ENCODE measurements at regions not wholly inside any gene's neighbourhood (a gene's known extent, or its start where the extent isn't known, plus 50 kb on each side); places are given as distances from the start of the nearest gene placed in this dataset.
"Not testable (repeated sequence)": the region's sequence is repeated elsewhere in the genome, so short reads cannot be mapped to it uniquely, and the experiment has no call there.

GRCh38 chr6:133051240-133051639 lies 189.9 kb upstream of the EYA4 start:
- no peak for DNase-seq (ENCODE audit: low spot score)

DNA sequence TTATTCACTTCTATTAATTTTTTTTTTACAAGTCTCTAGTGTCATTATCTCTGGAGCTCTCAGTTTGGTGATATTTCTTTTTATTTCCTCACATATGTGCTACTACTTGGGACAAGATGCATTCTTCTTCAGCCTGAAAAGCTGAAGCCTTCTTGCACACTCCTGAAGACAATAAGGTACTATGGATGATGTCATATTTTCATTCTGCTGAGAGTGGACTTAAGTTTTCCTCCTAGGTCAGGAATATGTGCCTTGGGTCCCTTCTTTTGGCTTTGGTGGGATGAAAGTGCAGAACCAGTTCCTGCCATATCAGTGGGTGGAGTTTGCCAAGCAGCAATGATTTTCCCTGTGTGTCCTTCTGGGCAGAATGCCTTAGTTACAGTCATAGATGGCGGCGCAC lies 188.7 kb upstream of the EYA4 start:
- no peak for DNase-seq (ENCODE audit: low spot score)

DNA sequence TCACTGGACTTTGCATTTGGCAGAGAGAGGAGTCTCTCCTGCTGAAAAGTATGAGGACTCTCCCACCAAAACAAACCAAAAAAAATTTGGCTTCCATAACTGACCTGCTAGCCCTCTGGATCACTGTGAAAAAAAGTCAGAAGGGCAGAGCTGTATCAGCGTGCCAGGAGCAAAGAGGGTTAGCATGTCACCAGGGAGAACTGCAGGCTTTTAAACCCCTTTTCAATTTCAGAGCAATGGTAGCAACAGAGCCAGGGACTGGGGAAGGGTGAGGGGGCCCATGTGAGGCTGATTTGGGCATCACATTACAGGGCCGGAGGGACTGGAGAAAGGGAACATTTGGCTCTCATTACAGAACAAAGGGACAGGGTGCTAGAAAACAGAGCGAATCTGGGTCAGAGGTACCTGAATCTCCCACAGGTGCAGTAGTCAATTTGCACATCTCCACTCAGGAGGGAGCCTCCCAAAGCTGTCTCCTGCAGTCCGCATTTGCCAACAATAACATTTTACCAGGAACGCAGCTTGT lies 185.7 kb upstream of the EYA4 start:
- no peak for DNase-seq (ENCODE audit: low spot score)

DNA sequence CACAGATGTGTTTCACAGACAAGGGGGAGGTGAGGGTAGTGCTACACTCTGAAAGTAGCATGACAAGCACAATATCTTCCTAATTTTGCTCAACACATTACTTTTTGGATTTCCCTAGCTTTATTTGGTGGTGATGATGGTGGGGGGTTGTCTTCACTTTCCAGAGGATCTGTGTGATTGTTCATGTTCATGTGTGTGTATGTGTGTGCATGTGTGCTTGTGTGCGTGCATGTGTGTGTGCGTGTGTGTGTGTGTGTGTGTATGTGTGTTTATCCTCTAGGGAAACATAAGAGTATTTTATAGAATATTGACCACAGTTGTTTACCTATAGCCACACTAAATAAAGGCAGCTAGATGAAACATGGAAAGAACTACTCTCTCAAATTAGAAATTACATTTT lies 183.8 kb upstream of the EYA4 start:
- DNase-seq (ENCODE audit: low spot score), result no peak

DNA sequence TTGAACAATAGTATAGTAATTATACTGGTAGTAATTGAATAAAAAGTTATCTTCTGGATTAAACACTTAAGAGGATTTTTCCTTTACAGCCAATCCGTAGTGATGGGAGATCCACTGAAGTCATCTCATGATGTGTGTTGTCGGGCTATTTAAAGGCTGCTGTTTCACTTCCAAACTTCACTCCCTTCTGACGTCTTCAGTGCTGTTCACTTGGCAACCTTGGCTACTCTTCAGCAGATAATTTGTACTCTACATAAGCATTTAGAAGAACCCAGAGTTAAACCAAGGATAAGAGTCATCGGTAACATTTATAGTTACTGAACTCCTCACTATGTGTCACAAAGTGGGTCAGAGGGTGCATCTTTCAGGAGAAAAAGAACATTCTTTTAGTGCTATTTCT lies 179.1 kb upstream of the EYA4 start:
- no peak for DNase-seq (ENCODE audit: low spot score)

DNA sequence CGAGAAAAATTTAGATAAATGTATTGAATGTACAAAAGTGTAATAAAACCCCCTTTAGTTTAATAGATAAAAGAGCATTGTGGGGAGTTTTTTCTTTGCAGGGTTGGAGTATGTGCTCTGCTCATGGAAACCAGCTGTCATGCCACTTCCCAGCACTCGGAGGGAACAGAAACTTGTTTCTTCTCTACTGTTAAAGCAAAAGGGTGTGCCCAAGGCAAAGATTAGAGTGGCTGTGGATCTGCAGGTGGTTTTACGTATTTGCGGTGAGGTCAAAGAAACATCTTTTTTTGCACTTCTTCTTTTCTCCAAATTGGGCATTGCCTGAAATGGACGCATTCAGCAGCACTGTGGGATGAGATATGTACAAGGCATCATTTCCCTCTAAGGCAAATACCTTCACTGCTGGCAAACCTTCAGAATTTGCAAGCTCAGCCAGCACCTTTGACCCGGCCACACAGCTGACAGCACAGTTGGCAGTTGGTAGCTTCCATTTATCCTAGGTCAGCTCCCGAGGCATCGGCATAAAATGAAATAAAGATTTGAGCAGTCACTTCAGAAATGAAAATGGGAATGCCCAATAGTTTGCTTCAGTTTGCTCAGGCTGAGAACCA lies 178.4 kb upstream of the EYA4 start:
- no peak for DNase-seq (ENCODE audit: low spot score)

DNA sequence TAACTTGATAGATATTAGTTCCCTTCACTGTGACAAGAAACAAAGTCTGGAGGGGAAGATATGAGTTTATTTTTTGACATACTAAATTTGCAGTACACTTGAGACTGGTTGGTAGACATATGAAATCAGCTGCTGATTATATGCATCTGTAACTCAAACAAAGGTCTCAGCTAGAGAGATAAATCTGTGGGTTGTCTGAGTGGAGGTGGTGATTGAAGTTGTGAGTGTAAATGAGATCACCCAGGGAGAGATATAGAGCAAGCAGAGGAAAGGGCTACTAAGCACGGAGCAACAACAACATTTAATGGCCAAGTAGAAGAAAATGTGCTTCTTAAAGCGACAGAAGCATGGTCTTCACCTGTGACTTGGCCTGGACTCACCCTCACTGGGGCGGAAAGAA lies 173.2 kb upstream of the EYA4 start:
- DNase-seq (ENCODE audit: low spot score), result no peak

DNA sequence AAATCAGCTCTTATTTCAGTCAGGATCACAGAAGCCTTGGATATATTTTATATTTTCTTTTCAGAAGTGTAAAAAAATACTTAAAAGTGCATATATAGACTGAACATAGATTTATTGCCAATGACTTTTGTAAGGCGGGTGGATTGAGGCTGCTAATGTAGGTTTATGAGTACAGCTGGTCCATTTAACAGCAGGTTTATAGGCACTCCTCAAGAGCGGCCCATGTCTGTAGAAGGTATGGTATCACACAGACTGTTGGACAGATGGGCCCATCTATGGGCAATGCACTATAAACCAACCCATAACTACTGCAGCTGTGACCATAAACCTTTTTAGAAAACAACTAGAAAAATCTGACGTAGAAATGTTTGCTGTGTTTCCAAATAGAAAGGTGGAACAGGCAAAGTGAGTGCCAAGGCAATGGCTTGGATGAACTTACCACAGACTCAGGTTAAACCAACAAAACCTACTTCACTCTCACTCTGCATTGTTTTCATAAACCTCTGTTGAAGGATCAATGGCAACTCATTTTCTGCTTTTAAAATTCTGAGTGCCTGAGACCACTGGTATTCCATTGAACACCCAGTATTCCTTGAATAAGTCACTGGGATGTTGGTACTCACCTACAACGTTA lies 170.6 kb upstream of the EYA4 start:
- DNase-seq (ENCODE audit: low spot score), result no peak

DNA sequence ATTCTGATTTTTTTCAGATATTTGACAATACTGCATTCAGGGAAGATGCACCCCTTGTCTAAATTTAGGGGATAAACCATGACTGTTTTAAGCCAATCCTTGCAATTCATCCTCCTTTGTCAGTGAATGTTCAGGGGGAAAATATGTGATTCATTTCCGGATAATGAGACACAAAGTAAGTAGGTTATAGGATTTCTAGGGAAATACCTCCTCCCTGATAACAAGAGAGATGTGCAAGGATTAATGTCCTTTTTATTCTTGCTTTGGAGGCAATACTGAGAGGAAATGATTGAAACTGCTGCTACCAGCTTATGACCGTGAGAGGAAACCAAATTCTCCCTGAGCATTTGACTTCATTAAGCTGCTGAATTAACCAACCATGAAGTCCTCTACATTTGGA lies 161.3 kb upstream of the EYA4 start:
- DNase-seq (ENCODE audit: low spot score), result no peak

DNA sequence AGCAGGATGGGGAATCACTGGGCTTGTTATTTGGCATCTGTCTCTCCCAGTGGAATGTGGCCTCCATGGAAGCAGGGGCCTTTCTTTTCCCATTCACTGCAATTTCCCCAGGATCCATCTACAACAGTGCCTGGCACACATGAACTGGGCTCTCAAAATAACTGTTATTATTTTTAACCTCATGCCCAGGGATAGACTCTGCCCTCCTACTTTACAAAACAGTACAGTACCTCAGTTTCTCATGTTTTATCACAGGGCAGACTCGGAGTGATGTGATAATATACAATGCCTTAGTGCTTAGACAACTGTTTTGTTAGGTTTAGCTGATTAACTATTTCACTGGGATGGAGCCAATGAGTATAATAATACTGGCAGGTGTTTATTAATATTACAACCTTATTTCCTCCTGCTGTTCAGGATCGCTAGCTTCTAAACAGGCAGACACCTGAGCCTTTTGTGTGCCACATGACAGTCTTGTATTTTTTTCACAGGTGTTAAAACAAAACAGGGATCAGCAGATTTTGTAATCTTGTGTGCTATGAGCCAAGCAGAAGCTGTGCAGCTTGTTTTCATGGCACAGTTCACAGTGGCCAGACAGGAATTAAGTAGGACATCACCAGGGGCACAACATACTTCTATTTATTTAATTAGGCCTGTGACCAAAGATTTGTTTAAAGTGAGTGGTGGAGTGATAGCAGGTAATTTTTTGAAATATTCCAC lies 157.7 kb upstream of the EYA4 start:
- no peak for DNase-seq (ENCODE audit: low spot score)

DNA sequence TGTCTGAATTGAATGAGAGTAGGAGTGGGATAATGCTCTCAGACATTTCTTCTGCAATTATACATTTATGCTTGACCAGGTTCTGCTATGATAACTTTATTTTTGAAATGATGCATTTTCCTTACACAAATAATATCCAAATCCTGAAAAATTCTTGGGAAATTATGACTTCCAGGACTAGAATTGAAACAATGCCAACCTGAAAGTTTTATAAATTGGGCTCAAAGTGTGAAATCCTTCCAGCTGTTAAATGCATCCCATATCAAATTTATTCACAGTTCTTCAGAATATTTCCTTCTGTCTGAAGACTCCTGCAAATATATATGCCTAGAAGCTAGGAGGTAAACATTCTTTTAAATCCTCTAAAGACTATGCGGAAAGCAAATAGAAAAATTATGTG lies 155.7 kb upstream of the EYA4 start:
- no peak for DNase-seq (ENCODE audit: low spot score)

DNA sequence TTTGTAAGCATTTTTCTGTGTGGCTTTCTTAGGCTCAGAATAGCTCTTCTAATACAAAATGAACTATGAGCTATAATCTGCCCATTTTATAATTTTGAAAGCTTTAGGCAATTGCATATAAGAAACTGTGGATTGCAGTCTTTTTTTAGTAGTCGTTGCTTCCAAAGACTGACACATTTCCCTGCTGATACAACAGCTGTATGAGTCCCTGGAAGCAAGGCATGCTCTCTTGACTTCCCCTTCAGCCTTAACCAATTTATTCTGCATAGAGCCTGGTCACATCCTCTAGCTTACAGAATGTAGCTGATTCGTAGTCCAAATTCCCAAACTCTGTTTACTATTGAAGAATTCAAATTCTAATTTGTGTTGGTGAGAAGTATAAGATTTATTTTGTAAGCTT lies 155.3 kb upstream of the EYA4 start:
- DNase-seq (ENCODE audit: low spot score), result no peak

- DNase-seq (ENCODE audit: low spot score), result no peak
Observed at GRCh38 chr6:133088931-133089695, 152.0 kb upstream of the EYA4 start.

DNA sequence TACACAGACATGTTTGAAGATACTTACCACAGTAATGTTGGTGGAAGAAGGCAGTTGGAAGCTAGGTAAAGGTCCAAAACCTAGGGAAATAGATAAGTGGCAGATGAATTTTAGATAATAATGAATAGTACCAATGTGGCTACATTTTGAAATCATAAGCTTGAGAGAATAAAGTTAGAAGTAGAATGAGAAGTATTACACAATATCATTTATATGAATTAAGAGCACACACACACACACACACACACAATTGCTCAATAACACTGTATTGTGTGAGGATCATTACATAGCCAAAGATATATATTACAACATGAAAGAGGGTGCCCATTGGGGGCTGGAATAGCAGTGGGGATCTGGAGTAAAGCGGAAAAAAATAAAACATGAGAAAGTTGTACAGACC lies 149.0 kb upstream of the EYA4 start:
- no peak for DNase-seq (ENCODE audit: low spot score)

- DNase-seq (ENCODE audit: low spot score), result no peak
Observed at GRCh38 chr6:133092771-133093170, 148.4 kb upstream of the EYA4 start.

- not testable (repeated sequence) for DNase-seq (ENCODE audit: low spot score)
Observed at GRCh38 chr6:133093211-133093610, 147.9 kb upstream of the EYA4 start.

GRCh38 chr6:133093956-133094355 lies 147.2 kb upstream of the EYA4 start:
- no peak for DNase-seq (ENCODE audit: low spot score)

DNA sequence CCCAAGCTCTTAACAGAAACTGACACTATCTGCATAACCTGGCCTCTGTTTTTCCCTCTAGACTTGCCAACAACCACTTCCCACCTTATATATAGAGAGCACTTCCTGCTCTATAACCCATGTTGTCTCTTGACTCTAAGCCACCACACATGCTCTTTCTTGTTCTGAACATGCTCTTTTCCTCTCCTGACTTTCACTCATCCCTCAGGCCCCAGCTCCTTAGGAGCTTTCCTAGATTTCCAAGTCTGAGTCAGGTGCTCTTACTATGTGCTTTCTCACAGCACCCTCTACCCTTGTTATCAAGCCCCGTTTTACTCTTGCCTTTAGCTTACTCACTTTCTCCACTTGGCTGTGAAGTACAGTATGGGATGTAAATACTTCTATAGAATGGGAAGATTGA lies 143.9 kb upstream of the EYA4 start:
- DNase-seq (ENCODE audit: low spot score), result no peak

DNA sequence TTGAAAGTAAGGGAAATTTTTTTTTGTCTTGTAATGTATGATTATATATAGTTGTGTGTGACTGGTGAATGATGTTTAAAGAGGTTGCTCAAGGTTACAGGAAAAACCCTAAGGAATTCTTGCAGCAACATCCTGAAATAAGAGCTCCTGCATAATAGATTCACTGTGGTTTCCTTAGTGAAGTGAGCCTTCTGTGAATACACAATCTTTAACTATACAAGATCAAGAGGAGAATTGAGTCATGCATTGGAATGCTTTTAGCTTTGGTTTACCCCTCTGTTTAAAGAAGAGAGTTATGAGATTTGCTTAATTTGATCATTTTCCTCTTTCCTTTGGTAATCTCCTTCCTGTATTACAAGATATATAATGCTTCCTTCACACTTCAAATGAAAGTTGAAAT lies 141.6 kb upstream of the EYA4 start:
- no peak for DNase-seq (ENCODE audit: low spot score)

- DNase-seq (ENCODE audit: low spot score), result no peak
Observed at GRCh38 chr6:133100865-133101264, 140.3 kb upstream of the EYA4 start.

DNA sequence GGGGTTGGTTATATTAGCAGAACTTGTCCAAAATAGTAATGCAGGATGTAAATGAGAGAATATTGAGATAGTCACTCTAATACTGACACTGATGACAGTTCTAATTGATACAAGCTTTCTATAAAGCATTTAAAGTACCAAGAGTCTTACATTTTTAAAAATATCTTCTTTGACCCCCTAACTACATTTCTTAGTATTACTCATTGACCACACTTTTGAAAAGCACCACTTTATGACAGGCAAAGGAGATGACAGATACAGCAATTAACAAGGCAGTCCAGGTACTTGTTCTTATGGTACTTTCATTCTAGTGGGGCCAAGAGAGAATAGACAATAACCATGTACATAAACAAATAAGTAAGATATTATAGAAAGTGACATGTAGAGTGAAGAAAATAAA lies 139.4 kb upstream of the EYA4 start:
- DNase-seq (ENCODE audit: low spot score), result no peak

- no peak for DNase-seq (ENCODE audit: low spot score)
Observed at GRCh38 chr6:133106934-133107333, 134.2 kb upstream of the EYA4 start.

DNA sequence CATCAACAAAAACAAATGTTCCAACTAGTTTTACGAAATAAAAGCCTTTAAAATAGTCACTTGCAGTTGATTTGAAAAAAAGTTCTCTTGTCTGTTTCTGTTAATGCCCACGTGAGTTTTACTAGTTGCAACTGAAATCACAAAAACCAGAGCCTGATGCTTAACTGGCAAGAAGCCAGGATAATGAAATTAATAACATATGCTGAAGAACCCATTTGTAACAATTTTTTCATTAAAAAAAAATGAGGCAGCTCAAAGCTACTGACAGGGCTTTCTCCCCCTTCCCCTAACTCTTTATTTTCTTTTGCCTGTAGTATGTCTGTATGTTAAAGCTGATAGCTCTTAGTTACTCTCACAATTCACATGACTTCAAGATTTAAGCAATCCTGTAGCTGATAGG lies 132.7 kb upstream of the EYA4 start:
- DNase-seq (ENCODE audit: low spot score), result no peak

Data from hepatic stellate cell (primary cell).